ENCODE measurements at regions not wholly inside any gene's neighbourhood (a gene's known extent, or its start where the extent isn't known, plus 50 kb on each side); places are given as distances from the start of the nearest gene placed in this dataset.

DNA sequence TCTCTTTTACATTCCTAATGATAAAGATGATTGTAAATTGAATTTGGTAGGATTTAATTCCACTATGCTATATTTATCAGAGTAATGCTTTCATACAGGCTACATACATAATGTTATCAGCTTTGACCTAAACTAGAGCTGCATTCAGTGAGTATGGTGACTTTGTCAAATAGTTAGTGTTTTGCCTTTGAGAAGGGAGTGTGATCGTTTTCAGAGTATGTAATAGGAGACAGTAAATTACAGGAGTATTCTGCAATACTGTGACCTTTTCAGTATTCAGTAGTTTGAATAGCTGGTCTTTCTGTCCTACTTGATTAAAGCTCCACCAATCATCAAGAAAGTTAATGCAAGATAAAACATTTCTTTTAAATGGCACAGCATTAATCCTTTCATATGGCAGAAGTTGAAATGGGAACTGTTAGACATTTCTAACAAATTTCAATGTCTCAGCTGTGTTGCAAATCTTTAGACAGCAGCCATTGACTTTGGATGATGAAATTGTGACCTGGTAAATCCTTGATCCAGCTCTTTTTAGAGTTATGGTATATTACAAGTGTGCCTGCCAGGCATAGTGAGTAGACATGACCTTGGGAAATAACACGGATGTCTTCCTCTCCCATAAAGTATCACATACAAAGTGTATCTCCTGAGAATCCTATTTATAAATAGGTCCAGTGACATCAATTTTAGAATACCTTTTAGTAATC is 455.3 kb downstream of the KCTD8 start:
- no peak for DNase-seq

DNA sequence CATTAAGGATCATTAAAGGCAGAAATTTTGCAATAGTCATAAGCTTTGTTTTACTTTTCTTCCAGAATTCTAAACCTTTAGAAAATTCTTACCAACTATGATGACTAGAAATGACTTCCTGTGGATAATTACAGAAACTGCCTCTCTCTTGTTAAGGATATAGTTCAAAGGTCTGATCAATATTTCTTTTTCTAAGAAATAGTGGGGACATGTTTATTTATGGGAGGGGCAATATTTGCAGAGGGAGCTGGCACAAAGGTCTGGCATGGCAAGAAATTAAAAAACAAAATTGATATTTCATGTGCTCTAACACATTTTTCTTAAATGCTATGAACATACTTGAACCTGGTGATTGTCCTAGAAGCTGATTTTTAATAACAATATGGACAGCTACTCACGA is 448.9 kb downstream of the KCTD8 start:
- peak in 1 of 3 experiments; percentile 27 for DNase-seq

DNA sequence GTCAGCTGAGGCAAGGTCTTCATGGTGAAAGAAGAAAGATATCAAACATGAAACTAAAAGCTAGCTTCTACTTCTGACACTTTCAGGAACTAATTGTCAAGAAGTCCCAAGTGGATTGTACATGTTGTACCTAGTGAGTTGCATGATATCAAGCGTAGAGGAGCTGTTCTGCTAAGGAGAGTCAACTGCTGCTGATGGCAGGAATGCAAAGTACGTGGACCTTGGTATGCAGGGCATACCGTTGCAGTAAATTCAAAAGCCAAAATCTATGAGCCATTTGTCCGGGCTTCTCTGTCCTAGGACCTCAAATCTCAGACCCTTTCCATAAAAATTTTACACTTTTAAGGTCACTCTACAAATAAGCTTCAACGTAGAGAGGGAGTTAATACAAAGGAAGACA is 446.2 kb downstream of the KCTD8 start:
- no peak for DNase-seq

DNA sequence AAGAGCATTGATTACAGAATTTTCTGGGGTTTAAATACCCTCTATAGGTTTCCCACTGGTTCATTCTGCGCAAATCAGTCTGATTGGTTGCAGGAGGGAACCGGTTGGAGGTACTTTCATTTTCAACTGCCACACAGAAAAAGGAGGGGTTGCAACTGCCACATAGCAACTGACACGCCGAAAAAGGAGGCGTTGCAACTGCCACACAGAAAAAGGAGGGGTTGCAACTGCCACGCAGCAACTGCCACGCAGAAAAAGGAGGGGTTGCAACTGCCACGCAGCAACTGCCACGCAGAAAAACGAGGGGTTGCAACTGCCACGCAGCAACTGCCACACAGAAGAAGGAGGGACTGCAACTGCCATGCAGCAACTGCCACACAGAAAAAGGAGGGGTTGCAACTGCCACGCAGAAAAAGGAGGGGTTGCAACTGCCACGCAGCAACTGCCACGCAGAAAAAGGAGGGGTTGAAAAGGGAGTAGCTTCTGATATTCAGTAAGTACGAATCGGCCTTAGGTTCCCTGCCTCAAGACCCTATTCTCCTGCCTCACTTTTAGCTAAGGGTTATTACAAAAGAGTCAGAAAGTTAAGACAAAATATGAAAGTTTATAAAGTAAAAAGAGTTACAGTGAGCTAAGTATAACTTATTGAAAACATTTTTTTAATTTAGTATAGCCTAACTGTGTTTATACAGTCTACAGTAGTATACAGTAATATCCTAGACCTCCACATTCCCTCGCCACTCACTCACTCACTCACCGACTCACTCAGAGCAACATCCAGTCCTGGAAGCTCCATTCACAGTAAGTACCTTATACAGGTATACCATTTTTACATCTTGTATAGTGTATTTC is 431.8 kb downstream of the KCTD8 start:
- DNase-seq, result peak in 2 of 3 experiments; percentile 20 to 33

DNA sequence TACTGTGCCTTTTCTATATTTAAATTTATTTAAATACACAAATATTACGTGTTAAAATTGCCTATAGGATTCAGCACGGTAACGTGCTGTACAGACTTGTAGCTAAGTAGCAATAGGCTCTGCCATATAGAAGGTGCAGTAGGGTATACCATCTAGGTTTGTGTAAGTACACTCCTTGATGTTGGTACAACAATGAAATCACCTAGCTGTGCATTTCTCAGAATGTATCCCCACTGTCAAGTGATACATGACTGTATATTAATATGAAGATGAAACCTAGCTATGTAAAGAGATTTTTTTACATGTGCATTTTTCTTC is 431.2 kb downstream of the KCTD8 start:
- peak in 1 of 3 experiments; percentile 33 for DNase-seq

DNA sequence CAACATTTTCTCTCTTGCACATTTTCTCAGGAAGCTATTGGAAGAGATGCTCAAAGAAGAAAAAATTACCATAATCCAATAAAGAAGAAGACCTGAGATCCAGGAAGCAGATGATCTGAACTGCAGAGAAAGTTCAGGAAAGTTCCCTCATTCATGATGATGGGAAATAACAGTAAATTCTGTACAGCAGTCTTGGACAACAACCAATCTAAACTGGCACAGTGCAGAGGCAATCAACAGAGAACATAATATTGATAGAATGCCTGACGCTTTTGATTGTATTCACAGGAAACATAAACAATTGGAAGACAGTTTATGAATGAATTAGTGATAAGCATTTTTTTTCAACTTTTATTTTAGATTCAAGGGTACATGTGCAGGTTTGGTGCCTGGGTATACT is 428.9 kb downstream of the KCTD8 start:
- DNase-seq, result no peak

DNA sequence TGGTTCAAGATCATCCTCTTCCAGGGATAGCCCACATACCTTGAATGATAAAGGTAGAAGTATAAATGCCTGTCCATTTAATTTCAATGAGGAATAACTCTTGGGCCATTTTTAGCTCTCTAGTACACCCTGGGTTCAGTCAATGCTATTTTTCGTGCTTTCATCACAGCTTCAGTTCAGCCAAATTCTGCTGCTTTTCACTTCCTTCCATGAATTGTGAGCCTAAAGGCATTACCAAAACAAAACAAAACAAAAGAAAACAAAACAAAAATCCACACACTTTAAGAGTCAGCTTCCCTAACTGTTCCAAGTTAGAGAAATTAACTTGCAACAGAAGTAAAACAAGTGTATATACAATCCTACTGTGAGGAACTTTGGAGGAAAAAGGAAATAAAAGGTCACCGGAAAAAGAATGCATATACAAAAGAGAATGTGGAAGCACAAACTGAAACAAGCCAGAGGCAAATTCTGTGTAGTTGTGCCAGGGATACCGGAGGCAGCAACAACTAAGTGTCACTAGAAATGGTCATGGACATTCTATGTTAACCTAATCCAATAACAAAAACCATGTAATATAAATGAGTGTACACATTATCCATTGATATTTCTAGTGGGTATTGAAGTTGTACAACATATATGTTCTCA is 423.1 kb downstream of the KCTD8 start:
- no peak for DNase-seq

DNA sequence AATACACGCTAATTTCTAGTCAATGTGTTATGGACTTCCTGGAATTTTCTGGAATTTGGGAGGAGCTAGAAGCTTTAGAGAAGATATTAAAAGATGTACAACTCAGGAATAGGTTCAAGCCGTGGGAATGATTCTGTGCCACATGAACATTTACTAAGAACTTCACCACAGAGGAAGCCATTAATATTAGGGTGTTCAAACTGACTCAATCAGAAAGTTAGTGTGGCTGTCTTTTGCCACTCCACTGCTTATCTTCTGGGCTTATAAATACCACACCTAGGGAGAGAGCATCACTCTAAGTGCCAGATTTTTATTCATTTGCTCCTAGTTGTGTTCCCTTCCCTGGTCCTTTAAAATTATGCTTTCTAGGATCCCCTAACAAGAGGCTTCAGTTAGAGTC is 409.8 kb downstream of the KCTD8 start:
- no peak for DNase-seq

DNA sequence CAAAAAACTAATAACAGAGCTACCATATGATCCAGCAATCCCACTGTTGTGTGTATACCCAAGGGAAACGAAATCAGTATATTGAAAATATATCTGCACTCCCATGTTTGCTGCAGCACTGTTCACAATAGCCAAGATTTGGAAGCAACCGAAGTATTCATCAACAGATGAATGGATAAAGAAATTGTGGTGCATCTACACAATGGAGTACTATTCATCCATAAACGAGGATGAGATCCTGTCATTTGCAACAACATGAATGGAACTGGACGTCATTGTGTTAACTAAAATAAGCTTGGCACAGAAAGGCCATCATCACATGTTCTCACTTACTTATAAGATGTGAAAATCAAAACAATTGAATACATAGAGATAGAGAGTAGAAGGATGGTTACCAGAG is 402.1 kb downstream of the KCTD8 start:
- DNase-seq, result no peak

DNA sequence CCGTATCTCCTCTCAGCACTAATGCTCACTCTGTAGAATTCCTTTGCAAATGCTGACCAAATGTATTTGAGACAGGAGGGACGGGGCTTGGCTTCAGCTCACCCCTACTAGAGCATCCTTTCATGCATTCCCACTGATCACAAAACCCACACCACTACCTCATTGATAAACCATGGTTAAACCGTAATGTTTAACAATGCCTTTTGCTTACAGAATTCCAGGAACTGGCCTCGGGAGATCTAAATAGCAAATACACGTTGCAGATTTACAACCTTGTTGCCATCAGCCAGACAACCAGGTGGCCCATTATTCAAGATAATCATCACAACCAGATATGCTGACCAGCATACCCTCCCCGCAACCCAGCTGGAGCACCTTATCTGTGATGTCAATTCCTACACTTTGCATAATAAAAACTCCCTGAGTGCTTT is 391.9 kb downstream of the KCTD8 start:
- peak in 2 of 3 experiments; percentile 39 to 74 for DNase-seq

DNA sequence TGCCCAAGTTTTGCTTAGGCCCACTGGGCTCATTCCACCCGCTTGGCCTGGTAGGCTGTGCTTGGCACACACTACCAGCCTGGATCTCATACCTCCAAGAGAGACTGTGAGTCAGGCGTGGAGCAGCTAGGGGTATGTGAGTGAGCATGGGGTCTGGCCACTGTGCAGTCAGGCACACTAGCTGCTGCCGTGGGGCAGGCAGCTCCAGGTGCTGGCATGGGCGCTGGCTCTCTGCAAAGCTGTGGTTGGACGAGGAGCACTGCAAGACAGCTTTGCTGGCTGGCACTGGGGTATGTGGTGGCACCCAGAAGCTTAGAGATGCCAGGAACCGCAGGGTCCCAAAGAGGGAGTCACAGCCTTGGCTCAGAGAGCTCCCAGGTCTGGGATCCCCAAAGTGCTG is 377.8 kb downstream of the KCTD8 start:
- DNase-seq, result no peak

DNA sequence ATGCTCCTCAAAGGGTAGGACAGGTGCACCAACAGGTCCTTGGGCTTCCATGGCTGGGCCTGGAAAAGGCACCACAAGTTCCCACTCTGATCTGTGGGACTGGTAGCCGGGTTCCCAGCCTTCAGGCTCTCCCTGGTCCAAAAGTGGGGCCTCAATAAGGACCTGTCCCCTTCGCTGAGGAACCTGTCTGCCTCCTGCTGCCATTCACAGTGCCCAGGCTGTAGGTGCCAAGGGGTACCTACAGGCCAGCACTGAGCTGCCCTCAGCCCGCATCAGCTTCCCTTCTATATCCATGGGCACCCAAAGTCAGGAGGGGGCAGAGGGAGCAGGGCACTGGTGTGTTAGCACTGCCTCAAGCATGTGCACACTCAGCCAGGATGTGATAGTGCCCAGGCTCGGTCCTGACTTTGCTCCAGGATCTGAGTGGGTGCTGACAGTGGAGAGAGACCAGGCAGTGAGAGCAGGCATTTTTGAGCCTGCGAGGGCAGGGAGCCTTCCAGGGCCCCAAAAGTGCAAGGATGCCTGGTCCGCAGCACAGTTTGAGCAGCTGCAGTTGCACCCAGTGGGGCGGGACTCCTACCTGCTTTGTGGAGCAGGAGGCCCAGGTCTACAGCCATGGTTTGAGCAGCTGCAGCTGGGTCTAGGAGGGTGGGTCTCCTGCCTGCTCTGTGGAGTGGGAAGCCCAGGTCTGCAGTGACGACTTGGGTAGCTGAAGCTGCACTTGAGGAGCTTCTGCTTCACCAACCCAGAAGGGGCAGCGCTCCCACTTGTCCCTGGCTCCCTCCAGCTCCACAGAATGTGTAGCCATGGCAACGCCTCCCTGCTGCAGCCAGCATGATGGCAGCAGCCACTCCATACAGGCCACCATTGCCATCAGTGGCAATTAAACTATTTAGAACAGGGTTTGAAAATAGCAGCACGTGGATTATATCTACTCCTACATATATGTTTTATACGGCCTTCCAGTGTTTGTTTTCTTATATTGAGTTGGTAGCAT is 376.4 kb downstream of the KCTD8 start:
- DNase-seq, result peak in 2 of 3 experiments; percentile 5 to 17

DNA sequence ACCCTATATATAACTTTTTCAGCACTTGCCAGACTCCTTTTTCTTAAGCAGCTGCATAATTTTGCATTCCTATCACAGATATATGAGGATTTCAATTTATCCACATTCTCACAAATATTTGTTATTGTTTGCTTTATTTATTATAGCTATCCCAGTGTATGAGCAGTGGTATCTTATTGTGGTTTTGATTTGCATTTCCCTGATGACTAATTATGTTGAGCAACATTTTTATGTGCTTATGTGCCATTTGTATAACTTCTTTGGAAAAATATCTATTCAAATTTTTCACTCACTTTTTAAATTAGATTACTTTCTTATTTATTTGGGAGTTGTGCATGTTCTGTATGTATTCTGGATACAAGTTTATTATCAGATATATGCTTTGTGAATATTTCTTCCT is 361.9 kb downstream of the KCTD8 start:
- DNase-seq, result no peak

DNA sequence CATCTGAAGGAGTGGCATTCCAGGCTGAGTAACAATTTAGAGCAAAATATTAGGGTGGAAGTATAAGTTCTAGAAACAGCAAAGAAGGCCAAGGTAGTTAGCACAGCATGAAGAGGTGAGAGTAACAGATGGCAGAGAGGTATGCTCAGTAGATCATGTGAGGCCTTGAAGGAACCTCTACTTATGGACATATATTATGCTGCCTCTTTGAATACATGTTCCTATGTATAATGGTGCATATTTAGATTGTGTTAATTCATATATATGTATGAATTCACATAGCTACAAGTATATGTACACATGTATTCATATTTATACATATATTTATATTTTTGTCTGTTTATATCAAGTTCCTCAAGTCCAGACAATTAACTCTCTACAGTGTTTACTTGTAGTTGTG is 355.2 kb downstream of the KCTD8 start:
- no peak for DNase-seq

DNA sequence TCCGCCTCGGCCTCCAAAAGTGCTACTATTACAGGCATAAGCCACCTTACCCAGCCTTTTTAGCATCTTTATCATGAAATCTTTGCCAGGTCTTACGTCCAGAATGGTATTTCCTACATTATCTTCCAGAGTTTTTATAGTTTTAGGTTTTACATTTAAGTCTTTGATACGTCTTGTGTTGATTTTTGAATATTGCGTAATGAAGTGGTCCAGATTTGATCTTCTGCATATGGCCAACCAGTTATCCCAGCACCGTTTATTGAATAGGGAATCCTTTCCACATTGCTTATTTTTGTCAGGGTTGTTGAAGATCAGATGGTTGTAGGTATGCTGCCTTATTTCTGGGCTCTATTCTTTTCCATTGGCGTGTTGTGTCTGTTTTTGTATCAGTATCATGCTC is 349.6 kb downstream of the KCTD8 start:
- DNase-seq, result no peak

DNA sequence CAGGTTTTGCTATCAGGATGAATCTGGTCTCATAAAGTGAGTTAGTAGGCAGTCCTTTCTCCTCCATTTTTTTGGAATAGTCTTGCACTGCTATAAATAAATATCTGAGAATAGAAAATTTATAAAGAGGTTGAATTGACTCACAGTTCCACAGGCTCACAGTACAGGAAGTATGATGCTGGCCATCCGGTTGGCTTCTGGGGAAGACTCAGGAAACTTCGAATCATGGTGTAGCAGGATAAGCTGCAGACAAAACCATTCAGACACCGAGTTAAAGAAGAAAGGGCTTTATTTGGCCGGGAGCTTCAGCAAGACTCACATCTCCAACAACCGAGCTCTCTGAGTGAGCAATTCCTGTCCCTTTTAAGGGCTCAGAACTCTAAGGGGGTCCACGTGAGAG is 348.2 kb downstream of the KCTD8 start:
- no peak for DNase-seq

DNA sequence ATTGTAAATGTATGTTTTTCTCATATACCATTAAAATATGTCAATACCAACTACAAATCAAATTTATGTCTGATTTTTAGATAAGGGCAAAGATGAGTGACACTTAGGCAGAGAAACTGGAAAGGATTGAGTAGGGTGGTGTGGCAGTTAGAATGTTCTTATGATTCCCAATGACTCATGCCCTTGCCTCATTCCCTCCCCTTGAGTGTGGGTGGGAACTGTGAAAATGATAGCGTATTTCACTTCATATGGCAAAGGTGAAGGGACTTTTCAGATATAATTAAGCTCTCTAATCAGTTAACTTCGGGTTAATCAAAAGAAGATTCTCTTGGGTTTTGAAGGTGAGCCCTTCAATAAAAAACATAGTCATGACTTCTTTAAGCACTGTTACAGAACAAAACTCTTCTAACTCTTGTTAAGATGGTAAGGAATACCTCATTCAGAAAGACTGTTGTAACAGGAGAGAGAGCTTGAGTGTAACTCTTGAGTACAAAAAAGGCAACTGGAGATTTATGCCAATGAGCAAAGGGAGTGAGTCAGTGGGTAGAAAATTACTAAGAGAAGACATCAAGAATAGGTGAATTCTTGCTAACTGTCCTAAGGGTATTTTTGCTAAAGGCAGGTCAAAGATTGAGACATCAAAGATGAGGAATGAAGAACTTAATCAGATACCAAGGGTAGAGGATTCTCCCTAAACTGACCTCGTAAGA is 329.5 kb downstream of the KCTD8 start:
- no peak for DNase-seq

DNA sequence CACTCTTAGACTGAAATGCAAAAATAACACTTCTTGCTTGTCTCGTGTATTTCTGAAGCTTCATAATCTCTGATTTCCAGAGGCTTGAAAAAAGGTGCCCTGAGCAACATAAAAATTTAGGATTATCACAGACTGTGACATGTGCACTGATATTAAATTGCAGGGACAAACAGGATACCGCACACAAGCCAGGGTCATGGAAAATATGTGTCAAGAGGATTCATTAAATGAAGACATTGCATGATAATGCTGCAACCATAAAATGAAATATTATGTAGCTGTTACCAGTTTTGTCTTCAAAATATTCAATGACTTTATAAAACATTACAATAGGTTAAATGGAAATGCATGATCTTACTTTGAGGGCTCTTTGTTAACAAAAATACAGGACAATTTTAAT is 328.0 kb downstream of the KCTD8 start:
- no peak for DNase-seq

DNA sequence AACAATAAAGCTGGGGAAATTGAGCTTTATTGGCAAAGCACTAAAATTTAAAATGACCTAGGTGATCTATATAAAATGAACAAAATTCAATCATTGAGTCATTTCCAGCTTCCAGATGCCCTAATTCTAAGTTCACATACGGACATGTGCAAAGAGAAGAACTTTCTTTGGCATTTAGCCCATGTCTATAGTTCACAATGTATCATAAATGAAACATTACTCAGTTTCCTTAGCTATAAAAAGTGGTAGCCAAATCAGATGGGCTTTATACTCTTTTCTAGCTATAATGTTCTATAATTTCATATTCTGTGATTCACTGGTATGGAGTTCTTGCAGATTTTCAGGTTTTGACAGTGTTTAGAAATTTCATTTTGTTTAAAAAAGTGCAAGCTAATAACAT is 327.4 kb downstream of the KCTD8 start:
- DNase-seq, result no peak

Data from NCI-H1417 (cell line).